ENCODE measurements at regions not wholly inside any gene's neighbourhood (a gene's known extent, or its start where the extent isn't known, plus 50 kb on each side); places are given as distances from the start of the nearest gene placed in this dataset.

GRCh38 chr16:80028581-80029380 lies 428.2 kb upstream of the MAF start:
- Mint-ChIP-seq H3K4me1 (ENCODE audit: unreplicated experiment) (peaks cover 38% of the 10 kb centered on the region), H3K27me3 (ENCODE audit: unreplicated experiment) (no peaks in the 10 kb centered on the region), H3K9me3 (ENCODE audit: unreplicated experiment) (peaks cover 7% of the 10 kb centered on the region), H3K36me3 (ENCODE audit: unreplicated experiment) (peaks cover 5% of the 10 kb centered on the region), H3K27ac (ENCODE audit: unreplicated experiment) (peak overlapping the region; percentile 71), H3K4me3 (ENCODE audit: unreplicated experiment) (no peak overlapping the region)
- DNase-seq (ENCODE audit: extremely low spot score, unreplicated experiment), result no peak
- TF ChIP-seq CTCF (IDR thresholded peaks at IDR 0.05), result no peak

GRCh38 chr16:80027007-80027965 lies 426.7 kb upstream of the MAF start:
- peak overlapping the region; percentile 94 for H3K27ac Mint-ChIP-seq (ENCODE audit: unreplicated experiment)
- TF ChIP-seq CTCF (IDR thresholded peaks at IDR 0.05), result no peak
- H3K4me3 Mint-ChIP-seq (ENCODE audit: unreplicated experiment), result peak overlapping the region; percentile 60
- H3K36me3 Mint-ChIP-seq (ENCODE audit: unreplicated experiment), result no peaks in the 10 kb centered on the region
- DNase-seq (ENCODE audit: extremely low spot score, unreplicated experiment), result peak; percentile 91
- peaks cover 50% of the 10 kb centered on the region for H3K4me1 Mint-ChIP-seq (ENCODE audit: unreplicated experiment)
- no peaks in the 10 kb centered on the region for H3K27me3 Mint-ChIP-seq (ENCODE audit: unreplicated experiment)
- H3K9me3 Mint-ChIP-seq (ENCODE audit: unreplicated experiment), result no peaks in the 10 kb centered on the region

- no peak overlapping the region for H3K27ac Mint-ChIP-seq (ENCODE audit: unreplicated experiment)
- H3K4me3 Mint-ChIP-seq (ENCODE audit: unreplicated experiment), result no peak overlapping the region
- no peak for DNase-seq (ENCODE audit: extremely low spot score, unreplicated experiment)
- H3K36me3 Mint-ChIP-seq (ENCODE audit: unreplicated experiment), result no peaks in the 10 kb centered on the region
- no peaks in the 10 kb centered on the region for H3K27me3 Mint-ChIP-seq (ENCODE audit: unreplicated experiment)
- TF ChIP-seq CTCF (IDR thresholded peaks at IDR 0.05), result no peak
- H3K9me3 Mint-ChIP-seq (ENCODE audit: unreplicated experiment), result no peaks in the 10 kb centered on the region
- H3K4me1 Mint-ChIP-seq (ENCODE audit: unreplicated experiment), result peaks cover 52% of the 10 kb centered on the region
Observed at GRCh38 chr16:80025236-80025635, 424.7 kb upstream of the MAF start.

- no peaks in the 10 kb centered on the region for H3K36me3 Mint-ChIP-seq (ENCODE audit: unreplicated experiment)
- H3K27me3 Mint-ChIP-seq (ENCODE audit: unreplicated experiment), result no peaks in the 10 kb centered on the region
- no peak for DNase-seq (ENCODE audit: extremely low spot score, unreplicated experiment)
- peak overlapping the region; percentile 83 for H3K27ac Mint-ChIP-seq (ENCODE audit: unreplicated experiment)
- no peak for TF ChIP-seq CTCF (IDR thresholded peaks at IDR 0.05)
- H3K4me3 Mint-ChIP-seq (ENCODE audit: unreplicated experiment), result no peak overlapping the region
- peaks cover 52% of the 10 kb centered on the region for H3K4me1 Mint-ChIP-seq (ENCODE audit: unreplicated experiment)
- H3K9me3 Mint-ChIP-seq (ENCODE audit: unreplicated experiment), result no peaks in the 10 kb centered on the region
Observed at GRCh38 chr16:80024443-80024842, 423.9 kb upstream of the MAF start.

- H3K27me3 Mint-ChIP-seq (ENCODE audit: unreplicated experiment), result no peaks in the 10 kb centered on the region
- no peak for DNase-seq (ENCODE audit: extremely low spot score, unreplicated experiment)
- no peak for TF ChIP-seq CTCF (IDR thresholded peaks at IDR 0.05)
- H3K36me3 Mint-ChIP-seq (ENCODE audit: unreplicated experiment), result no peaks in the 10 kb centered on the region
- no peak overlapping the region for H3K4me3 Mint-ChIP-seq (ENCODE audit: unreplicated experiment)
- H3K27ac Mint-ChIP-seq (ENCODE audit: unreplicated experiment), result peak overlapping the region; percentile 83
- H3K9me3 Mint-ChIP-seq (ENCODE audit: unreplicated experiment), result no peaks in the 10 kb centered on the region
- peaks cover 50% of the 10 kb centered on the region for H3K4me1 Mint-ChIP-seq (ENCODE audit: unreplicated experiment)
Observed at GRCh38 chr16:80023865-80024264, 423.3 kb upstream of the MAF start.

All from osteocyte (in vitro differentiated cells).